Esophagus muscularis mucosa (tissue), 4 donors: ENCODE measurements at regions not wholly inside any gene's neighbourhood (a gene's known extent, or its start where the extent isn't known, plus 50 kb on each side); places are given as distances from the start of the nearest gene placed in this dataset.

Source experiments
- DNase-seq: peaks from one replicate; pipeline ENCODE4 v3.0.0-alpha.2; 2017; ENCODE audit errors: extremely low spot score
- H3K27ac ChIP-seq, 4 donors: fragments of 200-600 bp; sonication (generic); replicated peaks in 1 of 4; 1 replicate in 3 of 4; 2 replicates in 1 of 4; pipeline ENCODE4 v1.5.1; 2016 to 2019; ENCODE audit warnings: mild to moderate bottlenecking in 1 of 4
- H3K27me3 ChIP-seq, 4 donors: fragments of 200-600 bp; sonication (generic); one replicate each; pipeline versions ENCODE4 v1.5.1 to v1.6.0; 2016 to 2019
- H3K36me3 ChIP-seq, 4 donors: fragments of 200-600 bp; sonication (generic); one replicate each; pipeline ENCODE4 v1.5.1; 2016 to 2019
- H3K4me1 ChIP-seq, 4 donors: fragments of 200-600 bp; sonication (generic); one replicate each; pipeline ENCODE4 v1.5.1; 2016 to 2019
- H3K4me3 ChIP-seq, 4 donors: fragments of 200-600 bp; sonication (generic); 1 replicate in 2 of 4; 2 replicates in 2 of 4; pipeline ENCODE4 v1.5.1; 2016 to 2019; ENCODE audit warnings: mild to moderate bottlenecking in 4 of 4, moderate library complexity in 1 of 4
- H3K9me3 ChIP-seq, 4 donors: fragments of 200-600 bp; sonication (generic); 1 replicate in 3 of 4; 2 replicates in 1 of 4; pipeline ENCODE4 v1.5.1; 2016 to 2019
- CTCF ChIP-seq, 3 experiments: fragments of 200-600 bp in 2 of 3; fragments of 450-650 bp in 1 of 3; sonication (generic) in 2 of 3; IDR thresholded peaks; one replicate each; pipeline ENCODE4 v1.5.1; 2017 to 2019; ENCODE audit warnings: antibody characterized with exemption in 3 of 3, mild to moderate bottlenecking in 2 of 3, moderate library complexity in 1 of 3
- EP300 ChIP-seq: sonication (generic); formaldehyde crosslinking; IDR thresholded peaks from one replicate; pipeline ENCODE4 v1.6.1; 2017; ENCODE audit warnings: antibody characterized with exemption
- POLR2A ChIP-seq: fragments of 450-650 bp; IDR thresholded peaks from one replicate; pipeline ENCODE4 v1.6.1; 2017; ENCODE audit warnings: antibody characterized with exemption, moderate library complexity, mild to moderate bottlenecking, low read depth
- POLR2AphosphoS5 ChIP-seq, 2 donors: sonication (generic); formaldehyde crosslinking; IDR thresholded peaks; one replicate each; pipeline ENCODE4 v1.6.1; 2017; ENCODE audit warnings: antibody characterized with exemption in 2 of 2
- WGBS: methylation state at CpG from one replicate; pipeline ENCODE4 v1.1.5; 2018; 5-methylcytosine and 5-hydroxymethylcytosine counted together
- intact Hi-C: fragments of 100-400 bp; cut with DNase I; formaldehyde crosslinking; loops from one replicate; pipeline ENCODE4 v1.15.1; 2023

- TF ChIP-seq CTCF (IDR thresholded peaks at IDR 0.05) (no peak), EP300 (no peak), POLR2AphosphoS5 (IDR thresholded peaks at IDR 0.05) (no peak), POLR2A (no peak)
- Histone ChIP-seq H3K27ac (no peak overlapping the region), H3K27me3 (no peaks in the 10 kb centered on the region), H3K9me3 (peaks cover 0 to 7% (median 2%) of the 10 kb centered on the region in 4 donors), H3K36me3 (no peaks in the 10 kb centered on the region), H3K4me1 (peaks cover 0 to 11% (median 3%) of the 10 kb centered on the region in 4 donors), H3K4me3 (no peak overlapping the region)
- WGBS = 64% methylated on average over 10 of the region's 10 CpGs
- intact Hi-C loops = no loop called here
- no peak for DNase-seq
Measured at GRCh38 chr6:117167520-117168271, 97.7 kb upstream of the VGLL2 start.

GRCh38 chr6:117168296-117169063 lies 96.9 kb upstream of the VGLL2 start:
- no peak overlapping the region for H3K4me3 ChIP-seq
- no peaks in the 10 kb centered on the region for H3K36me3 ChIP-seq
- H3K9me3 ChIP-seq = peaks cover 0 to 10% (median 4%) of the 10 kb centered on the region in 4 donors
- H3K27ac ChIP-seq = no peak overlapping the region
- TF ChIP-seq POLR2A (no peak), POLR2AphosphoS5 (IDR thresholded peaks at IDR 0.05) (no peak), CTCF (IDR thresholded peaks at IDR 0.05) (no peak), EP300 (no peak)
- H3K4me1 ChIP-seq = peaks cover 0 to 11% (median 3%) of the 10 kb centered on the region in 4 donors
- no peak for DNase-seq
- 54% methylated on average over 4 of the region's 4 CpGs for WGBS
- H3K27me3 ChIP-seq = no peaks in the 10 kb centered on the region
- intact Hi-C loops = no loop called here

GRCh38 chr6:117169064-117169665 lies 96.2 kb upstream of the VGLL2 start:
- Histone ChIP-seq H3K9me3 (peaks cover 0 to 10% (median 4%) of the 10 kb centered on the region in 4 donors), H3K4me3 (no peak overlapping the region), H3K36me3 (no peaks in the 10 kb centered on the region), H3K27me3 (no peaks in the 10 kb centered on the region), H3K27ac (no peak overlapping the region), H3K4me1 (peaks cover 0 to 11% (median 3%) of the 10 kb centered on the region in 4 donors)
- WGBS = 55% methylated on average over 5 of the region's 5 CpGs
- TF ChIP-seq CTCF (IDR thresholded peaks at IDR 0.05) (no peak), POLR2A (no peak), POLR2AphosphoS5 (IDR thresholded peaks at IDR 0.05) (no peak), EP300 (no peak)
- intact Hi-C loops = no loop called here
- DNase-seq = no peak

- no peak for TF ChIP-seq EP300
- TF ChIP-seq POLR2A = no peak
- TF ChIP-seq CTCF (IDR thresholded peaks at IDR 0.05) = no peak
- no peak for TF ChIP-seq POLR2AphosphoS5 (IDR thresholded peaks at IDR 0.05)
- H3K27ac ChIP-seq = no peak overlapping the region
Measured at GRCh38 chr6:117169781-117170281, 95.5 kb upstream of the VGLL2 start.

More at GRCh38 chr6:117169781-117170281, 95.5 kb upstream of the VGLL2 start:
- H3K27me3 ChIP-seq = no peaks in the 10 kb centered on the region
- peaks cover 0 to 10% (median 4%) of the 10 kb centered on the region in 4 donors for H3K9me3 ChIP-seq
- DNase-seq = no peak
- 21% methylated on average over 1 of the region's 1 CpG for WGBS
- no peak overlapping the region for H3K4me3 ChIP-seq
- H3K36me3 ChIP-seq = no peaks in the 10 kb centered on the region
- H3K4me1 ChIP-seq = peaks cover 0 to 11% (median 3%) of the 10 kb centered on the region in 4 donors
- intact Hi-C loops = no loop called here
